Mesenchymal stem cell (in vitro differentiated cells and primary cell): ENCODE measurements at regions not wholly inside any gene's neighbourhood (a gene's known extent, or its start where the extent isn't known, plus 50 kb on each side); places are given as distances from the start of the nearest gene placed in this dataset.
A peak's percentile ranks its signal among the peaks of the same experiment; 100 is the strongest.

ENCODE experiments used
- DNase-seq: peaks from one replicate; pipeline ENCODE4 v3.0.0-alpha.2; 2013
- H2AFZ ChIP-seq: one replicate; pipeline ENCODE4 v1.6.1; 2013; ENCODE audit warnings: low read depth, mild to moderate bottlenecking, control low read depth, inconsistent platforms, low read length, moderate library complexity
- H2AK5ac ChIP-seq: 2 replicates; pipeline ENCODE4 v1.6.1; 2013; ENCODE audit warnings: low read length, moderate library complexity, mild to moderate bottlenecking, inconsistent platforms; ENCODE audit not compliant: severe bottlenecking
- H2BK120ac ChIP-seq: one replicate; pipeline ENCODE4 v1.6.1; 2013; ENCODE audit warnings: low read depth, mild to moderate bottlenecking, inconsistent platforms, low read length, moderate library complexity
- H2BK12ac ChIP-seq, 2 experiments: one replicate each; pipeline ENCODE4 v1.6.1; 2013; ENCODE audit warnings: inconsistent platforms in 2 of 2, low read length in 2 of 2, mild to moderate bottlenecking in 2 of 2, moderate library complexity in 2 of 2, control low read depth in 1 of 2
- H2BK15ac ChIP-seq: one replicate; pipeline ENCODE4 v1.6.1; 2013; ENCODE audit warnings: mild to moderate bottlenecking, low read depth, inconsistent platforms; ENCODE audit not compliant: poor library complexity, severe bottlenecking
- H2BK5ac ChIP-seq: 2 replicates; pipeline ENCODE4 v1.6.1; 2013; ENCODE audit warnings: low read depth, mild to moderate bottlenecking, low read length, control low read depth, inconsistent platforms; ENCODE audit not compliant: poor library complexity, severe bottlenecking
- H3K14ac ChIP-seq, 2 experiments: one replicate each; pipeline ENCODE4 v1.6.1; 2013; ENCODE audit warnings: inconsistent platforms in 2 of 2, low read length in 2 of 2, control low read depth in 1 of 2, mild to moderate bottlenecking in 1 of 2, moderate library complexity in 1 of 2
- H3K18ac ChIP-seq, 2 experiments: one replicate each; pipeline ENCODE4 v1.6.1; 2013; ENCODE audit warnings: inconsistent platforms in 2 of 2, low read length in 2 of 2, control low read depth in 1 of 2, low read depth in 1 of 2, mild to moderate bottlenecking in 1 of 2
- H3K23ac ChIP-seq, 2 experiments: one replicate each; pipeline ENCODE4 v1.6.1; 2013; ENCODE audit warnings: inconsistent platforms in 2 of 2, low read length in 2 of 2, mild to moderate bottlenecking in 2 of 2, moderate library complexity in 2 of 2, control low read depth in 1 of 2
- H3K27ac ChIP-seq: 2 replicates; pipeline ENCODE4 v1.5.1; 2013; ENCODE audit warnings: mild to moderate bottlenecking, moderate library complexity, low read length, control low read depth, inconsistent platforms; ENCODE audit not compliant: poor library complexity, severe bottlenecking
- H3K27me3 ChIP-seq, 2 experiments: 2 replicates each; pipeline versions ENCODE4 v1.6.1 to v1.7.0; 2013; ENCODE audit warnings: low read length in 2 of 2, mild to moderate bottlenecking in 2 of 2, moderate library complexity in 2 of 2, control low read depth in 1 of 2, inconsistent platforms in 1 of 2; ENCODE audit not compliant: control insufficient read depth in 1 of 2, insufficient read depth in 1 of 2
- H3K36me3 ChIP-seq, 2 experiments: 2 replicates each; pipeline versions ENCODE4 v1.6.1 to v1.7.0; 2013; ENCODE audit warnings: low read length in 2 of 2, control low read depth in 1 of 2, inconsistent platforms in 1 of 2, low read depth in 1 of 2, mild to moderate bottlenecking in 1 of 2; ENCODE audit not compliant: insufficient read depth in 2 of 2, control insufficient read depth in 1 of 2
- H3K4ac ChIP-seq, 2 experiments: one replicate each; pipeline ENCODE4 v1.6.1; 2013; ENCODE audit warnings: inconsistent platforms in 2 of 2, low read length in 2 of 2, mild to moderate bottlenecking in 2 of 2, moderate library complexity in 2 of 2, control low read depth in 1 of 2, low read depth in 1 of 2
- H3K4me1 ChIP-seq: 2 replicates; pipeline ENCODE4 v1.6.1; 2013; ENCODE audit warnings: low read depth, low read length, control low read depth; ENCODE audit not compliant: control insufficient read depth, insufficient read depth
- H3K4me2 ChIP-seq: 2 replicates; pipeline ENCODE4 v1.6.1; 2013; ENCODE audit warnings: low read length, mild to moderate bottlenecking, inconsistent platforms; ENCODE audit not compliant: poor library complexity, severe bottlenecking
- H3K4me3 ChIP-seq, 2 experiments: 2 replicates each; pipeline versions ENCODE4 v1.5.1 to v1.7.0; 2013; ENCODE audit warnings: low read length in 2 of 2, mild to moderate bottlenecking in 2 of 2, control low read depth in 1 of 2, low read depth in 1 of 2; ENCODE audit not compliant: insufficient read depth in 1 of 2
- H3K79me1 ChIP-seq: replicated peaks from 2 replicates; pipeline ENCODE4 v1.6.1; 2013; ENCODE audit warnings: mild to moderate bottlenecking, control low read depth, low read length, inconsistent platforms; ENCODE audit not compliant: poor library complexity, severe bottlenecking
- H3K9ac ChIP-seq: 2 replicates; pipeline ENCODE4 v1.7.0; 2013; ENCODE audit warnings: mild to moderate bottlenecking, low read length, moderate library complexity
- H3K9me3 ChIP-seq: 2 replicates; pipeline ENCODE4 v1.7.0; 2013; ENCODE audit warnings: mild to moderate bottlenecking, low read length; ENCODE audit not compliant: control insufficient read depth
- H4K8ac ChIP-seq: one replicate; pipeline ENCODE4 v1.6.1; 2013; ENCODE audit warnings: inconsistent platforms, mild to moderate bottlenecking, low read length, moderate library complexity
- H4K91ac ChIP-seq: one replicate; pipeline ENCODE4 v1.6.1; 2013; ENCODE audit warnings: mild to moderate bottlenecking, low read length, inconsistent platforms
- WGBS: methylation state at CpG from one replicate; pipeline ENCODE4 v1.1.7; 2013; ENCODE audit warnings: mixed read lengths; 5-methylcytosine and 5-hydroxymethylcytosine counted together

- no peaks in the 10 kb centered on the region for H3K27me3 ChIP-seq
- H2BK120ac ChIP-seq = no peak overlapping the region
- no peak overlapping the region for H3K23ac ChIP-seq
- no peak overlapping the region for H2AK5ac ChIP-seq
- no peak overlapping the region for H2BK5ac ChIP-seq
- no peak overlapping the region for H4K8ac ChIP-seq
- no peak overlapping the region for H2BK15ac ChIP-seq
- H3K27ac ChIP-seq = peak overlapping the region; percentile 91
- H2BK12ac ChIP-seq = no peak overlapping the region
- DNase-seq = no peak
- 0% methylated on average over 1 of the region's 2 CpGs for WGBS
- no peak overlapping the region for H3K4me3 ChIP-seq
- no peak overlapping the region for H2AFZ ChIP-seq
- no peak overlapping the region for H3K9ac ChIP-seq
- no peaks in the 10 kb centered on the region for H3K36me3 ChIP-seq
- H3K4me2 ChIP-seq = no peak overlapping the region
- H3K18ac ChIP-seq = no peak overlapping the region
- no peaks in the 10 kb centered on the region for H3K9me3 ChIP-seq
- H3K4me1 ChIP-seq = no peaks in the 10 kb centered on the region
- H4K91ac ChIP-seq = no peak overlapping the region
- H3K79me1 ChIP-seq = no peaks in the 10 kb centered on the region
- H3K14ac ChIP-seq = no peak overlapping the region
- H3K4ac ChIP-seq = no peak overlapping the region
Observed at GRCh38 chr5:102554082-102554481, 55.3 kb upstream of the SLCO6A1 start.

DNA sequence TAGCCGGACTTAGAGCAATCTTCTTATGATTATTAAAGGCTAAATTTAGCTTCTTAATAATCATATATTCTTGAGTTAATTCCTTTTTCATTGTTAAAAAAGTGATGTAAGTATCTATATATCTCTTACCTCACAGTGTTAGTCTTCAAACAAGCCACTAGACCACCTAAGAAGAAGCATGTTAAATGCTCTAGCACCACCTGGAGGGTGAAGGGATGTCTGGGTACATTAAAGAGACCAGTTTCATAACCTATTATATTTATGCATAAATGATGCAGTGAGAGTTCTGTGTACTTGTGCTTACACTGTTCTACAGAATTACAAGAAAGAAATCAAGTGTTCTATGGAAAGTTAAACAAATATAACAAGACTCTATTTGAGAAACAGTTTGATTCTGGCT is 55.9 kb upstream of the SLCO6A1 start:
- no peak overlapping the region for H2AK5ac ChIP-seq
- no peak for DNase-seq
- no peak overlapping the region for H2BK5ac ChIP-seq
- H3K9ac ChIP-seq = no peak overlapping the region
- H3K23ac ChIP-seq = no peak overlapping the region
- no peak overlapping the region for H3K4me3 ChIP-seq
- no peak overlapping the region for H4K8ac ChIP-seq
- no peak overlapping the region for H3K27ac ChIP-seq
- no peaks in the 10 kb centered on the region for H3K79me1 ChIP-seq
- no CpG with 5 or more reads among the region's 1 CpG for WGBS
- no peak overlapping the region for H3K4me2 ChIP-seq
- no peaks in the 10 kb centered on the region for H3K27me3 ChIP-seq
- no peak overlapping the region for H2BK12ac ChIP-seq
- no peak overlapping the region for H2BK120ac ChIP-seq
- no peak overlapping the region for H3K14ac ChIP-seq
- H3K18ac ChIP-seq = no peak overlapping the region
- no peak overlapping the region for H3K4ac ChIP-seq
- no peak overlapping the region for H4K91ac ChIP-seq
- H2AFZ ChIP-seq = no peak overlapping the region
- H3K4me1 ChIP-seq = no peaks in the 10 kb centered on the region
- no peaks in the 10 kb centered on the region for H3K36me3 ChIP-seq
- no peak overlapping the region for H2BK15ac ChIP-seq
- no peaks in the 10 kb centered on the region for H3K9me3 ChIP-seq

DNA sequence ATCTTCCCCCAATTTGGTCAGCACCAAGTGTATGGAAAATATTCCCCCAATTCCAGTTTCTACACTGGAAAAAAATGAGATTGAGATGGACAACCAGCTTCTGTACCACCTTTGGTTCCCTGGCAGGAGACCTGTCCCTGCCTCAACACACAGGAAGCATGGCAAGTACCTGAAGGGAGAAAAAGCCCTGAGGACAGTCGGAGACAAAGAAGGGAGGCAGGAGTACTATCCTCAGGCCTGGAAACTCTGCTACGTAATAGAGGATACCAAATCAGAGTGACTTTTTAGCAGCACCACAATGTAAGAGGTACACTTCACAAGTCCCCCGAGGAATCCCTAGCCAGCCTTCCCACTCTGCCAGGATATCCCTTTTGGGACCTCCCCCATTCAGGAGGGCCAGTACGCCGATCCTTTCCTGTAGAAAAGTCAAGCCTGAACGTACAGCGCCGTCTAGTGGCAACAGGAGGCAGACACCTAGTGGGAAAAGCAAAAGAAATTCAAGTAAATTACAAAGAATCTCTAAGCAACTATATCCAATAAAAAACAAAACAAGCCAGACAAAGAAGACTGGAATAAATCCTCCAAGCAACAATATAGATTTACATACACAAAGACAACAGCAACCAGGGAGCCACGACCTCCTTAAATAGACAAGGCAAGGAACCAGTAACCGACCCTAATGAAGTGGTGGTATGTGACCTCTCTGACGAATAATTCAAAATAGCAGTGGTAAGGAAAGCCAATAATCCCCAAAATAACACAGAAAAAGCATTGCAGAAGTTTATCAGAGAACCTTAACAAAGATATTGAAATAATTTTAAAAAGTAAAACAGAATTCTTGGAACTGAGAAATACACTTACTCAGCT is 63.3 kb upstream of the SLCO6A1 start:
- no peak overlapping the region for H2BK5ac ChIP-seq
- H2AFZ ChIP-seq = no peak overlapping the region
- H2BK15ac ChIP-seq = no peak overlapping the region
- no peak overlapping the region for H2BK12ac ChIP-seq
- H3K4ac ChIP-seq = no peak overlapping the region
- H3K9ac ChIP-seq = peak overlapping the region; percentile 61
- no peak overlapping the region for H3K14ac ChIP-seq
- H3K9me3 ChIP-seq = no peaks in the 10 kb centered on the region
- H3K79me1 ChIP-seq = no peaks in the 10 kb centered on the region
- no peak overlapping the region for H2BK120ac ChIP-seq
- no peak overlapping the region for H3K18ac ChIP-seq
- H4K91ac ChIP-seq = no peak overlapping the region
- H3K4me1 ChIP-seq = peaks cover 2% of the 10 kb centered on the region
- no peak overlapping the region for H2AK5ac ChIP-seq
- no peak overlapping the region for H3K4me2 ChIP-seq
- peak; percentile 36 for DNase-seq
- no peaks in the 10 kb centered on the region for H3K36me3 ChIP-seq
- no peak overlapping the region for H3K27ac ChIP-seq
- H3K27me3 ChIP-seq = no peaks in the 10 kb centered on the region
- 26% methylated on average over 9 of the region's 11 CpGs for WGBS
- no peak overlapping the region for H3K23ac ChIP-seq
- H4K8ac ChIP-seq = peak overlapping the region; percentile 54
- H3K4me3 ChIP-seq = no peak overlapping the region

DNA sequence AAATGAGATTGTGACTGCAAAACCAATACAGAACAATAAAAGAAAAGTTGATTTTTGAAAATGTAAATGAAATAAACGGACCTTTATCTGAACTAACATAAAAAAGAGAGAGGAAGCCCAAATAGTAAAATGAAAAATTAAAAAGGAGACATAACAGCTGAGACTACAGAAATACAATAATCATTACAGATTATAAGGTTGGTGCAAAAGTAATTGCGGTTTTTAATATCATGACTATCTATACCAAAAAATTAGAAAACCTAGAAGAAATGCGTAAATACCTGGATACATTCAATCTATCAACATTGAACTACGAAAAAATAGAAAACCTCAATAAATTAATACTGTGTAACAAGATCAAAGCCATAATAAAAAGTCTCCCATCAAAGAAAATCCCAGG is 71.9 kb upstream of the SLCO6A1 start:
- Histone ChIP-seq H3K4me3 (no peak overlapping the region), H3K9me3 (no peaks in the 10 kb centered on the region), H2BK5ac (no peak overlapping the region), H3K36me3 (no peaks in the 10 kb centered on the region), H3K14ac (no peak overlapping the region), H2BK12ac (no peak overlapping the region), H3K27ac (no peak overlapping the region), H2BK15ac (no peak overlapping the region), H3K23ac (no peak overlapping the region), H3K4me1 (no peaks in the 10 kb centered on the region), H3K27me3 (no peaks in the 10 kb centered on the region), H3K9ac (no peak overlapping the region), H4K91ac (no peak overlapping the region), H3K4ac (no peak overlapping the region), H2BK120ac (no peak overlapping the region), H4K8ac (no peak overlapping the region), H3K18ac (no peak overlapping the region), H2AK5ac (no peak overlapping the region), H2AFZ (no peak overlapping the region), H3K79me1 (no peaks in the 10 kb centered on the region), H3K4me2 (no peak overlapping the region)
- 71% methylated on average over 3 of the region's 4 CpGs for WGBS
- no peak for DNase-seq
